Duodenal mucosa (tissue), 2 donors: ENCODE measurements at regions not wholly inside any gene's neighbourhood (a gene's known extent, or its start where the extent isn't known, plus 50 kb on each side); places are given as distances from the start of the nearest gene placed in this dataset.

Experiments
- H3K27ac ChIP-seq: one replicate; pipeline ENCODE4 v1.7.0; 2013; ENCODE audit warnings: low read depth, low read length
- H3K27me3 ChIP-seq, 2 donors: one replicate each; pipeline ENCODE4 v1.7.0; 2013; ENCODE audit warnings: low read length in 2 of 2, control low read depth in 1 of 2; ENCODE audit not compliant: insufficient read depth in 2 of 2, control insufficient read depth in 1 of 2
- H3K36me3 ChIP-seq, 2 donors: one replicate each; pipeline ENCODE4 v1.7.0; 2013; ENCODE audit warnings: low read length in 2 of 2, control low read depth in 1 of 2; ENCODE audit not compliant: insufficient read depth in 2 of 2, control insufficient read depth in 1 of 2
- H3K4me1 ChIP-seq, 2 donors: one replicate each; pipeline ENCODE4 v1.7.0; 2013; ENCODE audit warnings: low read length in 2 of 2, control low read depth in 1 of 2; ENCODE audit not compliant: insufficient read depth in 2 of 2, control insufficient read depth in 1 of 2
- H3K4me3 ChIP-seq, 2 donors: one replicate each; pipeline ENCODE4 v1.7.0; 2013; ENCODE audit warnings: low read length in 2 of 2, low read depth in 1 of 2
- H3K9ac ChIP-seq, 2 donors: one replicate each; pipeline ENCODE4 v1.7.0; 2013; ENCODE audit warnings: low read length in 2 of 2, low read depth in 1 of 2
- H3K9me3 ChIP-seq, 2 donors: one replicate each; pipeline ENCODE4 v1.7.0; 2013; ENCODE audit warnings: low read length in 2 of 2, control low read depth in 1 of 2; ENCODE audit not compliant: control insufficient read depth in 1 of 2

DNA sequence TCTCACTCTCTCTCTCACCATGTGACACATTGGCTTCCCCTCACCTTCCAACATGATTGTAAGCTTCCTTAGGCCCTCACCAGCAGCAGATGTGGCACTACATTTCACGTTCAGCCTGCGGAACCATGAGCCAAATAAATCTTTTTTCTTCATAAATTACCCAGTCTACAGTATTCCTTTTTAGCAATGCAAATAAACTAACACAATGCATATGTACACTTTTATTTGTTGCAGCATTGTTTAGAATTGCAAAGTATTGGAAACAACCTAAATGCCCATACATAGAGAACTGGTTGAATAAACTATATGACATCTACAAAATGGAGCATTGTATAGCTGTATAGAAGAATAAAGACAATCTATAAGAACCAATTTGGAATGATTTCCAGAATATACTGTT lies 487.6 kb downstream of the FUT8 start:
- Histone ChIP-seq H3K9me3 (peaks cover 6 to 8% of the 10 kb centered on the region in 2 donors), H3K4me3 (no peak overlapping the region), H3K36me3 (no peaks in the 10 kb centered on the region), H3K27me3 (no peaks in the 10 kb centered on the region), H3K27ac (no peak overlapping the region), H3K4me1 (no peaks in the 10 kb centered on the region), H3K9ac (no peak overlapping the region)

DNA sequence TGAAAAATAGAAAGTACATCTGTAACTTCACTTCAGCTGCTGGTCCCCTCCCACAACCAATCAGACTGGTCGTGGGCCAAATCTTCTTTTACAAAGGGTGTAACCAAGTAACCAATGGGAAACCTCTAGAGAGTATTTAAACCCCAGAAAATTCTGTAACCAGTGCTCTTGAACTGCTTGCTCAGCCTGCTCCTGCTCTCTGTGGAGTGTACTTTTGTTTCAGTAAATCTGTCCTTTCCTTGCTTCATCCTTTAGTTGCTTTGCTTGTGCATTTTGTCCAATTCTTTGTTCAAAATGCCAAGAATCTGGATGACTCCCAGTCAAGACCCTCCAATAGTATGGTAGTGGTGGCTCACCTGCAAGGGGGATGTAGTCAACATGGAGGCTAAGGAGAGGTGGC lies 489.1 kb downstream of the FUT8 start:
- Histone ChIP-seq H3K4me1 (no peaks in the 10 kb centered on the region), H3K9me3 (peaks cover 6 to 8% of the 10 kb centered on the region in 2 donors), H3K27me3 (no peaks in the 10 kb centered on the region), H3K36me3 (no peaks in the 10 kb centered on the region), H3K4me3 (no peak overlapping the region), H3K9ac (no peak overlapping the region), H3K27ac (no peak overlapping the region)

DNA sequence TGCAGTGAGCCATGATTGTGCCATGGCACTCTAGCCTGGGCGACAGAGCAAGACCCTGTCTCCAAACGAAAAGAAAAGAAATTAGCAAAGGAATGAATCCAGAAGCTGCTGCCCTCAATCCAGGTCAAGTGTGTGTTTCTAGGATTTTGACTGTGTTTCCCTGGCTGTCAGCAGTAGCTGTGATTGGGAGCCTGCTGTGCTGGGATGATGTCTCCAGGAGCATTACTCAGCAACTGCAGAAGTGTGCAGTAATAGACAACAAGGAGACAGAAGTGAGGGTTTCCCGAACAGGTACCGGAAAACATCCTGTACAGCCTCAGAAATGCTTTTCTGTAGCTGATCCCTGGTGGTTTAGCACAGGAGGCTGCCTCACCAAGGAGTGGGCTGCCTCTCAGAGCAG lies 492.5 kb downstream of the FUT8 start:
- H3K27ac ChIP-seq = no peak overlapping the region
- H3K9me3 ChIP-seq = peaks cover 6 to 8% of the 10 kb centered on the region in 2 donors
- no peaks in the 10 kb centered on the region for H3K36me3 ChIP-seq
- no peaks in the 10 kb centered on the region for H3K27me3 ChIP-seq
- no peak overlapping the region for H3K4me3 ChIP-seq
- H3K9ac ChIP-seq = no peak overlapping the region
- no peaks in the 10 kb centered on the region for H3K4me1 ChIP-seq

DNA sequence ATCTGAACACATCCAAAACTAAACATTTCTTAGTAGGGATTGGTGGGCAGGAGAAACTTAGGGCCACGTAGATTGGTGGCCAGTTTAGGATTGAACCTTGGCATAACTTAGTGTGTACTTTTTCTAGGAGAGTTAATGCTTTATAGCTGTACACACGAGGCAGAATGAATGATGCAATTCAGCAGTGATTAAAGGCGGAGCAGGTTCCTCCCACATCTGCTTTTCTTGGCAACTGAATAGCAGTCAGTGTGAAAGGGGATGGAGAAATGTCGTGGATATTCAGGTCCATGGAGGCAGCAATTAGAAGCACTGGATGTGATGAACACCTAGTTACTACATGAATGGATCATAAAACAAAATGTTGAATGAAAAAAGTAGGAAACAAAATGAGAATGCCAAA lies 493.8 kb downstream of the FUT8 start:
- Histone ChIP-seq H3K36me3 (no peaks in the 10 kb centered on the region), H3K4me1 (no peaks in the 10 kb centered on the region), H3K27me3 (no peaks in the 10 kb centered on the region), H3K9me3 (peaks cover under 1 to 7% of the 10 kb centered on the region in 2 donors), H3K4me3 (no peak overlapping the region), H3K9ac (no peak overlapping the region), H3K27ac (no peak overlapping the region)

DNA sequence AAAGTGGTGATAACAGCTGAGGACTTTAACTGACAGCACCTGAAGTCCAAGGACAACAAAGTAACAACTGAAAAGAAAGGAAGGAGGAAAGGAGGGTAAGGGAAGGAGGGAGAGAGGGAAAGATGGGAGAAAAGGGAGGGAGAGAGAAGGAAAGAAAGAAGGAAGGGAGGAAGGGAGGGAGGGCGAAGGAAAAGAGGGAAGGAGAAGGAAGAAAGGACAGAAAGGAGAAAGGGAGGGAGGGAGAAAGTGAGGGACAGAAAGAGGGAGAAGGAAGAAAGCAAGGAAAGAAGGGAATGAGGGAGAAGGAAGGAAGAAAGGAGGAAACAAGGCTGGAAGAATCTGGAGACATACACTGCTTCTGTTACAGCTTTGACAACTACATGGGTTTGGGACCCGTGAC lies 494.4 kb downstream of the FUT8 start:
- H3K27ac ChIP-seq = no peak overlapping the region
- no peaks in the 10 kb centered on the region for H3K36me3 ChIP-seq
- H3K4me3 ChIP-seq = no peak overlapping the region
- peaks cover 0 to 1% of the 10 kb centered on the region in 2 donors for H3K9me3 ChIP-seq
- no peak overlapping the region for H3K9ac ChIP-seq
- no peaks in the 10 kb centered on the region for H3K27me3 ChIP-seq
- no peaks in the 10 kb centered on the region for H3K4me1 ChIP-seq

GRCh38 chr14:65910108-65910786 lies 497.7 kb downstream of the FUT8 start:
- no peaks in the 10 kb centered on the region for H3K9me3 ChIP-seq
- H3K27ac ChIP-seq = no peak overlapping the region
- H3K9ac ChIP-seq = no peak overlapping the region
- H3K27me3 ChIP-seq = no peaks in the 10 kb centered on the region
- no peaks in the 10 kb centered on the region for H3K36me3 ChIP-seq
- no peak overlapping the region for H3K4me3 ChIP-seq
- no peaks in the 10 kb centered on the region for H3K4me1 ChIP-seq

DNA sequence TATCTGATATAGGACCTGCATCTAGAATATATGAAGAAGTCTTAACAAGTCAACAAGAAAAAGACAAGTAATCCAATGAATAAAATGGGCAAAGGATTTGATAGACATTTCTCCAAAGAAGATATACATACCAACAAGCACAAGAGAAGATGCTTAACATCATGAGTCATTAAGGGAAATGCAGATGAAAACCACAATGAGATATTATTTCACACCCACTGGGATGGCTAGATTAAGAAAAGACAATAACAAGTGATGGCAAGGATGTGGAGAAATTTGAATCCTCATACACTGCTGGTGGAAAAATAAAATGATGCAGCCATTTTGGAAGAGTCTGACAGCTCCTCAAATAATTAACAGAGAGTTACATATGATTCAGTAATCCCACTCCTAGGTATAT lies 502.6 kb downstream of the FUT8 start:
- Histone ChIP-seq H3K27ac (no peak overlapping the region), H3K36me3 (no peaks in the 10 kb centered on the region), H3K4me3 (no peak overlapping the region), H3K9ac (no peak overlapping the region), H3K4me1 (no peaks in the 10 kb centered on the region), H3K27me3 (no peaks in the 10 kb centered on the region), H3K9me3 (no peaks in the 10 kb centered on the region)

DNA sequence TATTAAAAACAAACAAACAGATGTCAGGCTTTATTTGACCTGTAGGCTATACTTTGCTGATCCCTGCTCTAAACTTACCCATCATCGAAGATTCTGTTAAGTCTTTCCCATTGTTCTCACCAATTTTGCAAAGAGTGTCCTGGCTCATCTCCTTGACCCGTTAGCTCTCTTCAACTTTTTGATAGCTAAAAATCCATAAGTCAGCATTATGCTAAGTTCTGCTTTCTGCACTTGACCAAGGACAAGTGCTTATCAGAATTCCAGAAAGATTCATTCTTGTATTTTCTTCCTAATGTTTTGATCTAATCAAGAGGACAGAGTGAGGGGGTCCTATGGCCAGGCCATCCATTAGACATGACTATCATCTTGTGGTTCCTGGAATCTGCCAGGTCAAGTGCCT lies 503.5 kb downstream of the FUT8 start:
- no peaks in the 10 kb centered on the region for H3K4me1 ChIP-seq
- H3K9me3 ChIP-seq = no peaks in the 10 kb centered on the region
- no peak overlapping the region for H3K9ac ChIP-seq
- no peak overlapping the region for H3K4me3 ChIP-seq
- no peak overlapping the region for H3K27ac ChIP-seq
- H3K36me3 ChIP-seq = no peaks in the 10 kb centered on the region
- H3K27me3 ChIP-seq = no peaks in the 10 kb centered on the region

- Histone ChIP-seq H3K27ac (no peak overlapping the region), H3K27me3 (no peaks in the 10 kb centered on the region), H3K4me3 (no peak overlapping the region), H3K9me3 (no peaks in the 10 kb centered on the region), H3K4me1 (no peaks in the 10 kb centered on the region), H3K36me3 (no peaks in the 10 kb centered on the region), H3K9ac (no peak overlapping the region)
These were observed 508.5 kb downstream of the FUT8 start for GRCh38 chr14:65920996-65921395.

GRCh38 chr14:65922142-65922541 lies 509.6 kb downstream of the FUT8 start:
- no peak overlapping the region for H3K9ac ChIP-seq
- H3K27ac ChIP-seq = no peak overlapping the region
- H3K36me3 ChIP-seq = no peaks in the 10 kb centered on the region
- no peaks in the 10 kb centered on the region for H3K9me3 ChIP-seq
- H3K4me1 ChIP-seq = no peaks in the 10 kb centered on the region
- H3K27me3 ChIP-seq = no peaks in the 10 kb centered on the region
- H3K4me3 ChIP-seq = no peak overlapping the region

- H3K27ac ChIP-seq = no peak overlapping the region
- no peaks in the 10 kb centered on the region for H3K9me3 ChIP-seq
- H3K27me3 ChIP-seq = peaks cover 0 to 4% of the 10 kb centered on the region in 2 donors
- no peak overlapping the region for H3K9ac ChIP-seq
- peaks cover 0 to 8% of the 10 kb centered on the region in 2 donors for H3K4me1 ChIP-seq
- H3K4me3 ChIP-seq = no peak overlapping the region
- H3K36me3 ChIP-seq = no peaks in the 10 kb centered on the region
These were observed 514.0 kb downstream of the FUT8 start for GRCh38 chr14:65926504-65926903.
